OCI-LY1 (cell line): ENCODE measurements at regions not wholly inside any gene's neighbourhood (a gene's known extent, or its start where the extent isn't known, plus 50 kb on each side); places are given as distances from the start of the nearest gene placed in this dataset.

ENCODE experiments used
- EZH2 ChIP-seq: fragments of 200-600 bp; sonication (generic), shearing (Covaris generic); IDR thresholded peaks from 2 replicates; pipeline ENCODE4 v1.8.0; 2017; ENCODE audit warnings: borderline replicate concordance, mixed run types, mild to moderate bottlenecking, antibody characterized with exemption, low read length, moderate library complexity, mixed read lengths
- TF ChIP-seq, protein P1 (sequence below): fragments of 200-600 bp; sonication (generic), shearing (Covaris generic); IDR thresholded peaks from 2 replicates; pipeline ENCODE4 v1.5.1; 2017; ENCODE audit warnings: mild to moderate bottlenecking, antibody characterized with exemption, low read length, moderate library complexity, mixed read lengths

DNA sequence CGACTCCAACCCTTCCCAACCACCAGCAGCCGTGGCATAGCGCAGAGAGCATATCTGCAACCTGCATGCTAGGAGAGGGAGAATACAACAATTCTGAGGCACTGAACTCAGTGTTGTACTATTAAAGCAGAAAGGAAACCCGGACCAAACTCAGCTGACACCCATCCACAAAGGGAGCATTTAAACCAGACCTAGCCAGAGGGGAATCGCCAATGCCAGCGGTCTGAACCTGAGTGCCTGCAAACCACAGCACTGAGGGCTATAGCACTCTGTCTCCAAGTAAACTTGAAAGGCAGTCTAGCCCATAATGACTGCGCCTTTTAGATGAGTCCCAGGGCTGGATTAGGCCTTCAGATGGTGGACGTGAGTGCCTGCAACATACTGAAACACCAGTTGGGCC, 494.4 kb upstream of the PTPRD start:
- TF ChIP-seq, protein P1, sequence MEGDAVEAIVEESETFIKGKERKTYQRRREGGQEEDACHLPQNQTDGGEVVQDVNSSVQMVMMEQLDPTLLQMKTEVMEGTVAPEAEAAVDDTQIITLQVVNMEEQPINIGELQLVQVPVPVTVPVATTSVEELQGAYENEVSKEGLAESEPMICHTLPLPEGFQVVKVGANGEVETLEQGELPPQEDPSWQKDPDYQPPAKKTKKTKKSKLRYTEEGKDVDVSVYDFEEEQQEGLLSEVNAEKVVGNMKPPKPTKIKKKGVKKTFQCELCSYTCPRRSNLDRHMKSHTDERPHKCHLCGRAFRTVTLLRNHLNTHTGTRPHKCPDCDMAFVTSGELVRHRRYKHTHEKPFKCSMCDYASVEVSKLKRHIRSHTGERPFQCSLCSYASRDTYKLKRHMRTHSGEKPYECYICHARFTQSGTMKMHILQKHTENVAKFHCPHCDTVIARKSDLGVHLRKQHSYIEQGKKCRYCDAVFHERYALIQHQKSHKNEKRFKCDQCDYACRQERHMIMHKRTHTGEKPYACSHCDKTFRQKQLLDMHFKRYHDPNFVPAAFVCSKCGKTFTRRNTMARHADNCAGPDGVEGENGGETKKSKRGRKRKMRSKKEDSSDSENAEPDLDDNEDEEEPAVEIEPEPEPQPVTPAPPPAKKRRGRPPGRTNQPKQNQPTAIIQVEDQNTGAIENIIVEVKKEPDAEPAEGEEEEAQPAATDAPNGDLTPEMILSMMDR = no peak
- no peak for TF ChIP-seq EZH2
